ENCODE measurements at regions not wholly inside any gene's neighbourhood (a gene's known extent, or its start where the extent isn't known, plus 50 kb on each side); places are given as distances from the start of the nearest gene placed in this dataset.
A peak's percentile ranks its signal among the peaks of the same experiment; 100 is the strongest.

DNA sequence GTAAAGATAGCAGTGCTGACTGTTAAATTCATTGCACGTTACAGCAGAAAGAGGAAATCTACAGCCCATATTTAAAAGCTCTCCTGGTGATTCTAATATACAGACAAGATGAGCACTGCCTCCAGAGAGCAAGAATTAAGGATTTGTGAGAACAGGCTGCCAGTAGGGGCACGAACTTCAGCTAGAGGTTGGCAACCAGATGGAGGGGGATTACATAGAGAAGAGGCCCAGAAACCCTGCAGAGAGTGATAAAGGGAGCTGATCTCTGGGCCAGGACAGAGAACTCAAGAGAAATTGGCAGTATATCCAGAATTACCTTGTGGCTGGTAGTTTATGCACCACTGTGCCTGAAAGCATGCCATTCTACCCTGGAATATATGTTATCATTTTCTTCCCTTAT is 144.8 kb downstream of the UFM1 start:
- peaks cover 0 to 4% of the 10 kb centered on the region in 2 donors for H3K36me3 Mint-ChIP-seq
- H3K27ac Mint-ChIP-seq, result no peak overlapping the region
- DNase-seq (ENCODE audit: low spot score in 2 of 2) (no peak), ATAC-seq (no peak)
- H3K9me3 Mint-ChIP-seq, result peaks cover 4 to 7% of the 10 kb centered on the region in 2 donors

DNA sequence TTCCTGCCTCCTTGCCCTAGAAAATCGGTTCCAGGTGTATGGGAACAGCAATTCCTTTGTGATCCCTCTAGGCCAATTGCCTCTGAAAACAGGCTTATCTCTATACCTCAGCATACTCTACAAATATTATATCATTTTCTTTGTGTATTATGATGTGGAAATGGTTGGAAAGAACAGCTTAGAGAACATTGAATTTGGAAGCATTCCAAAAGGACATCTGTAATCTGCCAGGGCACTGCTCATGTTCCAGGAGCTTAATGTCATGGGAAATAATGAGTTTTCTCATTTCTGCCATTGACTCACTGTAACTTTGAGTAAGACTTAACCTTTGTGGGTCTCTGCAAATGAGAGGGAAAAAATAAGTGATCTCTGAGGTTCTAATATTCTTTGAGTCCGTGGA is 147.3 kb downstream of the UFM1 start:
- H3K36me3 Mint-ChIP-seq, result peaks cover 0 to 4% of the 10 kb centered on the region in 2 donors
- H3K9me3 Mint-ChIP-seq, result peaks cover 4 to 7% of the 10 kb centered on the region in 2 donors
- ATAC-seq, result no peak
- H3K27ac Mint-ChIP-seq, result no peak overlapping the region
- no peak for DNase-seq (ENCODE audit: low spot score in 2 of 2)

DNA sequence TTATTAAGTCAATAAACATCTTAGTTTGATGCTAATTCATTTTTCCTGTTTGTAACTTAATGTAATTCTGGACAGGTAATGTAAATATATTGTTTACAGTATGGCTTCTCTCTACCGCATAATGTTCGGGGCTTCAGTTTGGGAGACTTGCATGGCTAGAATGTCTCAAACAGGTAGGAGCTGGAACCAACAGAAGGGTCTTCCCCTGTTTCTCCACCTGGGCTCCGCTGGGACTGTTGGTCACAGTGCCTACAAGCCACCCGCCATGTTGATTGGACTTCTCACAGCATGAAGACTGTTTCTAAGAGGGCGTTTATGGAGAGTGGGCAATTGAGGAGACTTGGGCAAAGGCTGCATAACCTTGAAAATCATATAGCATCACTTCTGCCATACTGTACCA is 148.6 kb downstream of the UFM1 start:
- Mint-ChIP-seq H3K9me3 (peaks cover 4 to 7% of the 10 kb centered on the region in 2 donors), H3K27ac (no peak overlapping the region), H3K36me3 (peaks cover 0 to 4% of the 10 kb centered on the region in 2 donors)
- DNase-seq (ENCODE audit: low spot score in 2 of 2) (no peak), ATAC-seq (no peak)

DNA sequence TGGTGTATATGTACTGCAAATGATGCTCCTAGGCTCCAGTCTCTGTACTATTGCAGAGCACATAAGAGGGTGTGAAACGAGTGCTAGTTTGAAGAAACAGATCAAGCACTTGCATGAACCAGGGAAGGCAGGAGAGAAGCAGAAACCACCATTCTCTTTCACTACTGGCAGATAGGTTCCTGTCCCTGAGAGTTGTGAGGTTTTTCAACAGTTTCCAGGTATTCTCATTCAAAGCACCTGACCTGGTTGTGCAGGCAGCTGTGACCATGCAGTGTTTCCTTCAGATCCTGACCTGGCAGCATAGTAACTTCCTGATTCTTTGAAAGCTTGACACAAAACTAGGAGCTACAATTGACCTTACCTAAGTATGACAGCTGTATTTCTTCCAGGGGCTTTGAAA is 164.9 kb downstream of the UFM1 start:
- Mint-ChIP-seq H3K36me3 (no peaks in the 10 kb centered on the region), H3K27ac (no peak overlapping the region), H3K9me3 (no peaks in the 10 kb centered on the region)
- no peak for ATAC-seq
- DNase-seq (ENCODE audit: low spot score in 2 of 2), result no peak

DNA sequence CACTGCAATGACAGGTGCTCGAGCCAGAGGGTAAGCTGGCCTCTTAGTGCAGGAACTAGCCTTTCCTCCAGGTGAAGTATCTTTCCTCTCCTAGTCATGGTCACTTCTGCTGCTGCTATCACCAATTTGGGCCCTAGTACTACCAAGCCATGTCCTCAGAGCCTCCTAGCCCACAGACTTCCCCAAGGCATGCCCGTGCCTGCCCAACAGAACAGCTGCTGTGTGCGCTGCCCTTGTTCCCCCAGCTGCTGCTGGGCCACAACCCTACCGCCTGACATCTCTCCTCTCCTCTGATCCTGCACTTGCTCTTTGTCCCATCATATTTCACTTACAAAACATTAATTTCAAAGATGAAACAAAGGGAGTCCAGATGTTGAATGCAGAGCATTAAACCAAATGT is 168.5 kb upstream of the FREM2 start:
- no peaks in the 10 kb centered on the region for H3K9me3 Mint-ChIP-seq
- DNase-seq (ENCODE audit: low spot score in 2 of 2), result no peak
- ATAC-seq, result no peak
- no peaks in the 10 kb centered on the region for H3K36me3 Mint-ChIP-seq
- H3K27ac Mint-ChIP-seq, result no peak overlapping the region

DNA sequence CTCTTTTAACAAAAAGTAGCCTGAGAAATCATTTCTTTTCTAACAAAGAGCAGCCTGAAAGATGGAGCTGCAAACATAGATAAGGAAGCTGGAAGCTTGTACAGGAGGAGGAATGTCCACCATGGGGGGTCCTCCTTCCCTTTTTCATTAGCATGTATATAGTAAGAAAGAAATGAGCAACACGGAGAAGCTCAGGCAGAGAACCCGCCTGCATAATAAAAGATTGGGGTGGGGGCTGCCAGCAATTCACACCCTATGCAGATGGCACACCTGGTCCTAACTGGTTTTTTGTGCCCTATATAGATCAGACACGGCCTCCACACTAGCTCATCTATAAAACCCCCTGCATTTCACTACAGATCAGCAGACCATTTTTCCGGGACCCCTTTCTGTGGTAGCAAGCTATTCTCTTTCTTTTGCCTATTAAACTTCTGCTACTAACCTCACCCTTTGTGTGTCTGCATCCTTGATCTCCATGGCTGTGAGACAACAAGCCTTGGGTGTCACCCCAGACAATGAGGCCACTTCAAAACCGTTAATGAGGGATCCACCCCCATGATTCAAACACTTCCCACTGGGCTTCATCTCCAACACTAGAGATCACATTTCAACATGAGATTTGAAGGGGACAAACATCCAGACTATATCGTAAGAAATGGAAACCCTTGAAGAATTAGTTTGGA is 167.5 kb upstream of the FREM2 start:
- H3K36me3 Mint-ChIP-seq, result no peaks in the 10 kb centered on the region

DNA sequence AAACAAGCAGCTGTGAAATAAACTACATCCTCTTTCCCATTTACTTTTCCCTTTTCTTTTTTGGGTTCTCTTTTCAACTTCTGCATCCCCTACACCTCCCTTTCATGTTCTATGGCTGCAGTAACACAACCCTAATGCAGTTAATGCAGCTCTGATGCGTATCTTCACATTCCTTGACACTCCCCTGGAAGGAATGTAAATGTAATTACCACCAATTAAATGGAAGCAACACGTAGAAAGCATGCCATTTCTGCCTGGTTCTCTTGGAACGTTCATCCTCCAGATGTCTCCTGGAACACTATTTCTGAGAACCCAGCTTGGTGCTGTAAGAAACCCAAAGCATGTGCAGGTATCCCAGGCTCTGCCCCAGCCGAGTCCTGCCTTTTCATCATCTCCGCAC is 166.8 kb upstream of the FREM2 start:
- ATAC-seq (no peak), DNase-seq (ENCODE audit: low spot score in 2 of 2) (no peak)
- H3K9me3 Mint-ChIP-seq, result no peaks in the 10 kb centered on the region
- no peaks in the 10 kb centered on the region for H3K36me3 Mint-ChIP-seq
- no peak overlapping the region for H3K27ac Mint-ChIP-seq

More for the DNA sequence above, 167.5 kb upstream of the FREM2 start:
- no peak for ATAC-seq
- no peak overlapping the region for H3K27ac Mint-ChIP-seq
- DNase-seq (ENCODE audit: low spot score in 2 of 2), result no peak
- H3K9me3 Mint-ChIP-seq, result no peaks in the 10 kb centered on the region

DNA sequence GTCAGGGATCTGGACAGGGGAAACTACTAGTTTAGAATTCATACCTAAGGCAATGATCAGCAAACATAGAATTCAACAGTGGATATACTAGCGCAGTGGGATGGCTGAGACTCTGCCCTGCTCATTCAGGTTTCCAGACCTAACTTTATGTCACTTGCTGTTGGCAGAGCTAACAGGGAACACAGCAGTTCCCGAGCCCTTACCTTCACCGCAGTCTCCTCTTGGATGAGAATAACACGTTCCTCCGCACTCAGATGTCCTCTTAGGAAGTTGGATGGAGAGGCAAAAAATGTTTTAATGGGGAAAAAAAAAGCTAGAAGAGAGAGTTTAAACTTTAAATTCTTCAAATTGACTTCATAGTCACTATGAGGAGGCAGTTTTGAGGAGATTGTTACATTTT is 159.7 kb upstream of the FREM2 start:
- H3K36me3 Mint-ChIP-seq, result no peaks in the 10 kb centered on the region
- H3K9me3 Mint-ChIP-seq, result no peaks in the 10 kb centered on the region
- DNase-seq (ENCODE audit: low spot score in 2 of 2) (no peak), ATAC-seq (no peak)
- no peak overlapping the region for H3K27ac Mint-ChIP-seq

DNA sequence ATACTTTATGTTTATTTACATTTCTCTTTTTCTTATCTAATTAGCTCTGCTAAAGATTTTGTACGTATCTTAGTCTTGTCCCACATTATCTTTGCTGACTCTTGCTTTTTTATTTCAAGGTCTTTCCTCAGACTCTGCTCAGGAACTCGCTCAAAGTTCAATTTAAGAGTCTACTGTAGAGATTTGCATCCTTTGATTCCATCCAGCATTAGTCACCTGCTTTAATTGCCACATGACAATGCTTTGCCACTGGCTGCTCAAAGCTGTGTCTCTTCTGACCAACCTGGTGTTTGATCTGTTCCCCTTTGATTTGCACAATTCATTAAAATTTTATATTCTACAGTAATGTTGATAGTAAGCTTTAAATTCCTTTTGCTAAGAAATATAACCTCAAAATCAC is 157.9 kb upstream of the FREM2 start:
- Mint-ChIP-seq H3K9me3 (no peaks in the 10 kb centered on the region), H3K27ac (no peak overlapping the region), H3K36me3 (no peaks in the 10 kb centered on the region)
- DNase-seq (ENCODE audit: low spot score in 2 of 2) (no peak), ATAC-seq (no peak)

DNA sequence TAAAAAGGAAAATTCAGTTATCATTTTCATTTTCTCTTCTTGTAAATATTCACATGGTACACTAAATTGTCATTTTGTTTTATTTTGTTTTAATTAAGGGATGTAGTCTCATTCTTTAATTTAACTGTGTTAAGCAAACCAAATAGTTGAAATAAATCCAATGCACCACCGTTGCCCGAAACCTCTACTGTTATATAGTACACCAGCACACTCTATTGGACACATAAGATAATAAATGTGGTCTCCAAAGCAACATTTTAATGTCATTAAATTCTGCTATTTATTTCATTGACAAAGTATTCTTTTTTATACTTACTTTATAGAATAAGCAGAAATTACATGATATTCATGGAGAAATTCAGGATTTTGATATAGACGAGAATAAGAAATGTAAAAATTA is 156.4 kb upstream of the FREM2 start:
- Mint-ChIP-seq H3K36me3 (no peaks in the 10 kb centered on the region), H3K27ac (no peak overlapping the region), H3K9me3 (no peaks in the 10 kb centered on the region)
- ATAC-seq (no peak), DNase-seq (ENCODE audit: low spot score in 2 of 2) (no peak)

DNA sequence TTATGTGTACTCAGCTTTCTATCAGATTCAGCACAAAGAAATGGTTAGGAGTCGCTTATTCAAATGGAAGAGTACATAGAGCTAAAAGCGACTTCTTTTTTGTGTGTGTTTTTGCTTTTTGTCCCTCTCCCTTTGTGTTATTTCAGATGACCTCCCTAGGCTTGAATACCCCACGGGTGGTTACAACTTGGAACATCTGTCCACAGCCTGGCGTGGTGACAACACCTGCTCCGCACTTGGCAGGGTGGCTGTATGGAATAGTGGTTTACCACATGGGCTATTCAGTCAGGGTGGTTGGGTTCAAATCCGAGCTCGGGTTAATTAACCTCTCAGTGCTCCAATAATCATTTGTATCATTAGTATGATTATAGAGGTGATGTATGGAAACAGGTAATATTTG is 151.6 kb upstream of the FREM2 start:
- Mint-ChIP-seq H3K27ac (no peak overlapping the region), H3K9me3 (no peaks in the 10 kb centered on the region), H3K36me3 (no peaks in the 10 kb centered on the region)
- ATAC-seq, result no peak
- no peak for DNase-seq (ENCODE audit: low spot score in 2 of 2)

DNA sequence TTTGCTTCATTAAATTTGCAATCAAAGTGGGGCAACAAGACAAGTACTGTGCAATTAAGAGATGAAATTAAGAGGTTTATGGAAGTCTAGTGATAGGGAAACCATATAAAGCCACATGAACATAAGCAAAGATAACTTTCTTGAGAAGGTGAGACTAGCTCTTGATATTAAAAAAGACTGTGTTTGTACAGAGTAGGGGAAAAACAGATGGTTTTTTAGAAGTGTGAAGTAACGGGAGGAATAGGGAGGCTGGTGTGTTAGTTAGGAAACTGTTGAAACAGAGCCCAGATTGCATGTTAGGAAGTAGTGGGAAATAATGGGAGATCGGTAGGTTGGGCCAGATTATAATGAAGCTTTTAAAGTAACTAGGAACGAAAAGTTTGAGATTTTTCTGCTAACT is 149.8 kb upstream of the FREM2 start:
- no peaks in the 10 kb centered on the region for H3K9me3 Mint-ChIP-seq
- H3K27ac Mint-ChIP-seq, result no peak overlapping the region
- DNase-seq (ENCODE audit: low spot score in 2 of 2), result no peak
- H3K36me3 Mint-ChIP-seq, result no peaks in the 10 kb centered on the region
- no peak for ATAC-seq

DNA sequence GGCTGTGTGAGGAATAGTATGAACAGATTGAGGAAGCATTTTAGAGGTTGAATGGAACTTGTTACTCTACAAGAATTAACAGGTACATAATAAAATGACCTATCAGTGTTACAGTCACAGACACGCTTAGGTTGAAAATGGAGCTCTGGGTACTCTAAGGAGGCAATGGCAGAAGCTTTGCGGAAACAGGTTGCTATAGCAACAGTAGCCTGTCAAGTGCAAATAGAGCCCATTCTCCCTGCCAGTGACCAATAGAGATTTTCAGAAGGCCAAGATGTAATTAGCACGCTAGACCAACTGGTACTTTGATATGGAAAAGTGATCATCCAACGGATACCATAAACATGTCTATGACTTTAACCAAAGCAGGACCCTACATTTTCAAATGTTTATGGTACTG is 148.5 kb upstream of the FREM2 start:
- DNase-seq (ENCODE audit: low spot score in 2 of 2) (no peak), ATAC-seq (no peak)
- Mint-ChIP-seq H3K27ac (no peak overlapping the region), H3K36me3 (no peaks in the 10 kb centered on the region), H3K9me3 (no peaks in the 10 kb centered on the region)

DNA sequence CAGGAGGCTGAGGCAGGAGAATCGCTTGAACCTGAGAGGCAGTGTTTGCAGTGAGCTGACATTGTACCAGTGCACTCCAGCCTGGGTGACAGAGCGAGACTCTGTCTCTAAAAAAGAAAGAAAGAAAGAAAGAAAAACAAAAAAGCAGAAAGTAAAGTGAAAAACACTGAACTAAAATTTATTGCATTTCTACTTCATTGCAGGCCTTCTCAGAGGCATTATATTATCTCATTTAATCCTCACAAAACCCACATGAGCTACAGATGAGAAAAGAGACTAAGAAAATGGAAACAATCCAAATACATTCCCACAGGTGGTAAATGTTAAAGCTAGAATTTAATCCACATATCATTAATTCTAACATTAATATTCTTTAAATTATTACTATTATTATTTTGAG is 147.2 kb upstream of the FREM2 start:
- Mint-ChIP-seq H3K27ac (no peak overlapping the region), H3K9me3 (no peaks in the 10 kb centered on the region), H3K36me3 (no peaks in the 10 kb centered on the region)
- DNase-seq (ENCODE audit: low spot score in 2 of 2) (no peak), ATAC-seq (no peak)

DNA sequence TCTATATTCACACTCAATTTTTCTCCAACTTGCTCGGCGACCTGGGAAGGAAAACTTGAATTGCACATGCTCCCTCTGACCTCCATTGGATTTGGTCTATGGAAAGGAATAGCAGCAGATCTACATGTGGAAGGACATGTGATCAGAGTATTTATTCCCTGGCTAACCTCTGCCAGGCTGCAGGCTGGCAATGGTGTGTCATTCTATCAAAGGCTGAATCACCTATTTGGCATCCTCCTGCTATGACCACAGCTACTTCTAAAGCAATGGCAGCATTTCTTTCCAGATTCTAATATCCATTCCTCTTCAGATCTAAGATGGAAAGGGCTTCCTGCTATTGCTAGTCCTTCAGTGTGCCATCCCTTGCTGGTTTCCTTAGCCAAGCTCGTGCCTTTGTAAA is 144.3 kb upstream of the FREM2 start:
- ATAC-seq (no peak), DNase-seq (ENCODE audit: low spot score in 2 of 2) (no peak)
- Mint-ChIP-seq H3K9me3 (no peaks in the 10 kb centered on the region), H3K27ac (no peak overlapping the region), H3K36me3 (no peaks in the 10 kb centered on the region)

DNA sequence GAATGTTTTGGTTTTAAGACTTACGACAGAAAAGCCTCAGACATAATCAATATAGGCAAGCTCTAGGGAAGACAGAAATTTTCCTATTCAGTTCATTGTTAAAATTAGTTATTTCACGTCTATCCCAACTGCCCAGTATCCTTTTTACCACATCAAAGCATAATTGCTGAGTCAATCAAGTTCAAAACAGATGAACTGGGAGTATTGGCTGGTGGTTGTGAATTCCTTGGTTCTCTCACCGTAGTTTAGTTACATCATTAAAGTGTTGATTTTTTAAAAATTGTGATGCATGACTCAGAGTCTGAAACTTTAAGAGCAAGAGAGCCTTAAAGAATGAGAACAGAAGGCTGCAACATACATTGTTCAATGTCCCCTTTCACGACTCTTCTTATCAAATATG is 143.3 kb upstream of the FREM2 start:
- ATAC-seq, result no peak
- Mint-ChIP-seq H3K9me3 (peaks cover 0 to 5% of the 10 kb centered on the region in 2 donors), H3K36me3 (no peaks in the 10 kb centered on the region), H3K27ac (no peak overlapping the region)
- DNase-seq (ENCODE audit: low spot score in 2 of 2), result no peak

DNA sequence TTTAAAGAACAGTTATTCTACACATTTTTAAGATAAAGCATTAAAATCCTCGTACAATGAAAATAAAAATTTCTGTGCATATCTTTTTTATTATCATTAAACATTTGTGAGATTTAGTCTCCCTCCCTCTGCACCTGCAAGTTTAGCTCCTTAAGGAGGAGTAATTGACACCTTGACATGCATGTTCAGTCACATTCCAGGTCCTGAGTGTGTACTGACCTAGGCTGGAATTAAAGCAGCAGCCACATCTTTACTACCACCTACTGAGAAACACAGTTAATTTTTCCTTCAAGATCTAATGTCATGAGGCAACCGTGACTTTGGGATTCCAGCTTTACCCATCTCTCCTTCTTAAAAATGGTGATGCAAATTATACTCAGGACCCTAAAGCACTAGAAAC is 123.1 kb upstream of the FREM2 start:
- no peaks in the 10 kb centered on the region for H3K36me3 Mint-ChIP-seq
- no peak for ATAC-seq
- DNase-seq (ENCODE audit: low spot score in 2 of 2), result no peak
- H3K27ac Mint-ChIP-seq, result no peak overlapping the region
- peaks cover 0 to under 1% of the 10 kb centered on the region in 2 donors for H3K9me3 Mint-ChIP-seq

DNA sequence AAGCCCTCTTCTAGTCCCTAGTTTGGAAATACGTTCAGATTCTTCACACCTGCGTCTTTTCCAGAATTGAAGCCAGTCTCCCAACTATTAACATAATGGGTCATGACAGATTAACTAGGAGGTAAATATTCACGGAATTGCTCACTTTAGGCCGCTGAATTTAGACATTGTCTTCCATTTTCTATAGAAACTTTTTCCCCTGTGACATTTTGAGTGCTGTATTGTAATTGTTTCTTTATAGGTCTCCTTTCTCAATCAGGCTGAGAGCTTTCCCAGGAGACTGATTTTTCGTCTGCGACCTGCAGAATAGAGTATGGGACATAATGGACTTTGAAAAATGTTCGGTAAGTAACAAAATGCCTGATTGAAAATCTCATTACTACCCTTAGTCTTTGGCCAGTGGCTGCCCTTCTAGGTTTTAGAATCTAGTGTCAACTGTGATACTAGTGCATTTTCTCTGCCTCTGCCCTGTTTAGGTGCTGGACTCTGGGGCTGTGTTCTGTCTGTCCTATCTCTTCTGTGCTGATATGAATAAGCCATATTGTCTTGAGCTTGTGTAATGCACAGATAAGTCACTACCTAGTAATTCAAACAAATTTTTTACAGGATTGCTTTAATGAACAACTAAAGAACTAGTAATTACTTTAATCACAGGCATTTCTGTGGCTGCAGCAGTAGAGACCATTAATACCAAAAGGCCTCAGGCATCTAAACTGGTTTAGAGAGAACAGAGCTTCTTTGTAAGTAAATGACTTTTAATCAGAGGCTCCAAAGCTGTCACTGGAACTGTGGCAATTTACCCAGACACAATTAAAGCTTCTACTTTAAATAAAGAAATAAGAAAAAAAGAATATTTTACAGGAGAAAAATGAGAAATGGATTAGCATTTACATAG is 122.4 kb upstream of the FREM2 start:
- H3K9me3 Mint-ChIP-seq, result peaks cover 0 to 6% of the 10 kb centered on the region in 2 donors
- ATAC-seq (no peak), DNase-seq (ENCODE audit: low spot score in 2 of 2) (no peak)
- H3K36me3 Mint-ChIP-seq, result no peaks in the 10 kb centered on the region
- peak overlapping the region in 1 of 2 donors; percentile 9 for H3K27ac Mint-ChIP-seq
